ENCODE measurements at regions not wholly inside any gene's neighbourhood (a gene's known extent, or its start where the extent isn't known, plus 50 kb on each side); places are given as distances from the start of the nearest gene placed in this dataset.

DNA sequence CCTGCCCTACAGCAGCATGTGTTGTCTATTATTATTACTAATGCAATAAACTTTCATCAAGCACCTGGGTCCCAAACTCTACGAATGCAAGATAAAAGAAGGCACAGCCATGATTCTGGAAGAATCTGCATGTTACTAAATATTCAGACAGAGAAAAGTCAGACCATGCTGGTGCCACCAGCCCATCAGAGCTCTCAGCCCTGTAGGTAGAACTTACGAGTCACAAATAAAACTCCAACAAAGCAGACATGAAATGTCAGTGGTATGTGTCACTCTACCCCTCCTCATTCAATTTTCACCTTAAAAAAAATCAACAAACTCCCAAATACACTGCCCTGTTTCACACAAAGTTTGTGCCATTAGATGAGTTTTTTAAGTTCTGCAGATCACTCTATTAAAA lies 62.4 kb upstream of the TIAM1 start:
- no peak for DNase-seq

DNA sequence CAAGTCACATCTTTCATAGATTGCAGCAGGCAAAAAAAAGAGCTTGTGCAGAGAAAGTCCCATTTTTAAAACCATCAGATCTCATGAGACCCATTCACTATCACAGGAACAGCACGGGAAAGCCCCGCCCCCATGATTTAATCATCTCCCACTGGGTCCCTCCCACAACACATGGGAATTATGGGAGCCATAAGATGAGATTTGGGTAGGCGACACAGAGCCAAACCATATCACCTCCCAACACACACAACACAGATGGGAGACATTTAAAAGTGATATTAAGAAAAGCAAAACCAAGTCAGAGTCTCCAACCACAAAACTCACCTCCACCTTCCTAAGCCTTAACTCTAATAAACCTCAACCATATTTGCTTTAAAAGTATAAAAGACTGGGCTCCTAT lies 61.5 kb upstream of the TIAM1 start:
- peak; percentile 30 for DNase-seq

DNA sequence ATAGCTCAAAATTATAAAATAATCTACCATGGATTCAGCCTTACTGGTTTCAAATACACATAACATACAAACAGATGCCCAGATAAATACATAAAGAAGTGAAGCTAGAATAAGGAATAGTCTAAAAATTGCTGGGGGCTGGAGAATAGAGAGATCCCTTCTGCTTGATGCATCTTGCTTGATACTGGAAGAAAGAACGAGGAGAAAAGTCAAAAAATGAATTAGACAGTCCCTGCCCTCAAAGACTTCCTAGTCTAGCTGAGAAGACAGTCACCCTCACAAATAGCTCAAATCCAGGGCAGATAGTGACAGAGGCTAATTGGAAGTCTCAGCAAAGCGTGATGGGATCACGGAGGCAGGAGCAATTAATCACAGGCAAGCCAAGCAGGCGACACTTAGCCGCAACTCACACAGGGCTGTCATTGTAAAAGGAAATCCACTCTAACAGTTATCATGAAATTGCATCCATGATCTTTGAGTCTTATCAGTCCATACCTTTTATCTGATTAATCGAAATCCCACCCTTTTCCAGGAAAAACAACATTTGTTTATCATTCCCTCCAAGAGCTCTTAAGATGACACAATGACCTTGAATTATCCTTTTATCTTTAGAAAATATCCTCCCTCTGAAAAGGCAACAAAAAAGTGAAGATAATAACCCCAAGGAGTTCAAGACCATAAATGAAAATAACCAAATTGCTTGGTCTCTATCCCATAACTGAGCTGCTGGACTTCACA lies 59.7 kb upstream of the TIAM1 start:
- DNase-seq = no peak

DNA sequence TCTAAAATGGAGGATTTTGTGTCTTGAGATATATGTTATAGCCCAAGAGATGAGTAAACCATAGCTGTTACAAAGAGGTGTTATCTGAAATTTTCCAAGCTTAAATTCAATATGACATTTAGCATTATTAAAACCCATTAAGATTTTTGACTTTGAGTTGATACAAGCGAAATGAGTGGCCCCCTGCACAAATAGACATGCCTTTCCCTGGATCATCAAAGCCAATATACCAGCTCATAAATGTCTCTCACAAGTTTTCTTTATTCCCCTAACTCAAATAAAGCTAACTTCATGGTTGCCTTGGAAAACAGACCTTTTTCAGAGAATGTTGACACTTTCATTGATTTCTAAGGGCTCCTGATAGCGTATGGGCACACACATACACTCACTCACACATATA lies 55.5 kb upstream of the TIAM1 start:
- no peak for DNase-seq

DNA sequence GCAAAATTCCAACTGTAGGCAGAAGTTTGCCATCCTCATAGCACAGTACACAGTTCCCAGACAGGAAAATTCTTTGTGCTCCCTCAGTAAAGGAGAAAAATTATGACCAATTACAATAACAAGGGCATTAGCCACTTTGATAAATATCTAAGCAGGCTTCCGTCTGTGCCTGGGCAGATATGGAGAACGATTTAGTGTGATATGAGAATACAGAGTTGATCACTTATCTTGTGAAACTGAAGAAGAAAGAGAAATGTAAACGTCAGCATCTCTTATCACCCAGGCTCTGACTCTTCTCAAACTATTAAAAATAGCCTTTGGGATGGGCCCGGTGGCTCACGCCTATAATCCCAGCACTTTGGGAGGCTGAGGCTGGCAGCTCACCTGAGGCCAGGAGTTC lies 54.5 kb upstream of the TIAM1 start:
- DNase-seq = no peak

DNA sequence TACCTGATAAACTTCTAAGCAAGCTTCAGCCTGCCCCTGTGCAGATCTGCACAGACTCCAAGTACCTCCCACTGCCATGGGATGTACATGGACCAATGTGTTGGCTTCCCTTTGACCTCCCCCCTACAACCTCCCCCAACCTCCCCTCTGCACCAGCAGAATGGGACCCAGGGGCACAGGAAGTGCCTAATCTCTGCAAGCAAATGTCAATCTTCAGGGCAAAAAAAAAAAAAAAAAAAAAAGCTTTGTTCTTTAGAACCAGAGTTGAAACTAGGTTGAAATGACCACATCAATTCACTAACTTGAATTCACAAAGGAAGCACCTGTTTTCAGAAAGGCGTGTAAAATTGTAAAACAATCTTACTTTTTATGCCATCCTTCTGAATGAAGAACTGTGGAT lies 53.9 kb upstream of the TIAM1 start:
- no peak for DNase-seq

DNA sequence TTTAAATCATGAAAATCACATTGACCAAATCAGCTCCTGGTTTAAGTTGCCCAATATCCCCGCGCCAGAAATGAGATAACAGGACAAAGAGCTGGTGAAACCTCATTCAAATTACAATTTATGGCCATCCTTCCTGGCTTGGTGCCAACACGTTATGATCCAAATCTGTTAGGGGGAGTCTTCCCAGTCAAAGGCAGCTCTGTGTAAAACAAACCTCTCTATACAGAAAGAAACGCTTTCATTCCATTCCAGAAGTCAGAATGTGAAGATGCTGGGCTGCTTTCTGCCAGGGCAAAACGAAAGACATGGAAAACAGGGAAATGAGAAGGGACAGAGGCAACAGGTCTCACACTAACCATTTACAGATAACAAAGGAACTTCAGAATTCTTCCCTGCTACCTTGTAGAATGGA lies 53.5 kb upstream of the TIAM1 start:
- DNase-seq = peak; percentile 47

DNA sequence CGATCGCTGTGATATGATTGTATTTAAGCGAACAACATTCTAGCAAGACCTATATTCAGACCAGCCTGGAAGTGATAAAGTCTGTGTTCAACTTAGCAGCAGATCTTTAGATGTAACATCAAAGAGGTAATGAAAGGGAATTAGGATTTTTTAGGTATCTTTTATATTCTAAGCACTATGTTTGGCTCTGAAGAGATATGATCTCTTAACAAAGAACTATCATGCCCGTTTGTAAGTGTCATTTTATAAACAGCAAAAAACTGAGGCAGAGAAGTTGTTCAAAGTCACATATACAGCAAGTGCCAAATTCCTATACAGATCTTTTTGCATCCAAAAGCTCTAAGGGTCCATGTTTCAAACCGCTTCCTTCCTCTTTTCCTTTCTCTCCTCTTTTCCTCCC lies 53.0 kb upstream of the TIAM1 start:
- DNase-seq = no peak

DNA sequence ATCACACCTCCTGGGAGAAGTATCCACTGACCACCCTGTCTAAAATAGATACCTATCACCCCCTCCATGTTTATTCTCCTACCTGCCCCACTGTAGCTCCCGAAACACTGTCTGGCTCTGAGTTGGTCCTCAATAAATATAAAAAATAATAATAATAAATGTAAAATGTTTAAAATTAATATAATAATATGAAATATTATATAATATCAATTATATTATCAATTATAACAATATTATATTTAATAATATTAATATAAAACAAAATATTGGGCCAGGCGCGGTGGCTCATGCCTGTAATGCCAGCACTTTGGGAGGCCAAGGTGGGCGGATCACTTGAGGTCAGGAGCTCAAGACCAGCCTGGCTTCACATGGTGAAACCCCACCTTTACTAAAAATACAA lies 52.3 kb upstream of the TIAM1 start:
- no peak for DNase-seq

DNA sequence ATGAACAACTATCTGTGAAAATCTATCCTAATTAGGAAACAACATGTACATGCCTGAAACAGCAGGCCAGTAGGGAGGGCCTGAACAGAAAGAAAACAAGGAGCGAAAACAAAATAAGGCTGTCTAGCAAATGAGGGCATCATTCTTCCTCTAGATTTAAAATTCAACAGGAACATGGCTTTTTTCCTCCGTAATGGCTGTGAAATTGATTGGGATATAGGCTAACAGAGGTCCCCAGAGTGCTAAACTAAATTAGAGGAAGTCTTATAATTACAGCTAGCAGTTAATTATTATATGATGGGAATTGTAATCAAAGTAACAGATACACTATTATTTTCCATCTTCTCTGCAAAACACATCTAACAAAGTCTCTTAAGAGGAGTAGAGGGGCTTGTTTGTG lies 51.7 kb upstream of the TIAM1 start:
- DNase-seq = no peak

DNA sequence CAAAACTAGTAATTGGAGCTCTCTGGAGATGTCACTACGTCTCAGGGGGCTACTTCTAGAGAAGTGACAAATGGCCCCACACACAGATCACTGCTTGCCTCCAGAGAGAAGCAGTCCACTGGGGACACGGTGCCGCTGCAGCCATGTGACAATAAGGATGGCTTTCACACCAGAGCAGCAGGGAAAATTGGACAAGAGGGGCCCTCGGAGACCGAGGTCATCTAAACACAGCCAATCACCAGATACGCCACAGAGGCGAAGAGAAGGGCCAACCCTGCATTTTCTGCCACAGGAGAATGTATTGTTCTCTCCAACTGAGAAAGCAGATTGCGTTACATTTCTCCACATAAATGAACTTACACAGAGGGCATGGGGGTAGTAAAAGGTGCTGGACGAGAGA lies 51.2 kb upstream of the TIAM1 start:
- DNase-seq = peak; percentile 47

DNA sequence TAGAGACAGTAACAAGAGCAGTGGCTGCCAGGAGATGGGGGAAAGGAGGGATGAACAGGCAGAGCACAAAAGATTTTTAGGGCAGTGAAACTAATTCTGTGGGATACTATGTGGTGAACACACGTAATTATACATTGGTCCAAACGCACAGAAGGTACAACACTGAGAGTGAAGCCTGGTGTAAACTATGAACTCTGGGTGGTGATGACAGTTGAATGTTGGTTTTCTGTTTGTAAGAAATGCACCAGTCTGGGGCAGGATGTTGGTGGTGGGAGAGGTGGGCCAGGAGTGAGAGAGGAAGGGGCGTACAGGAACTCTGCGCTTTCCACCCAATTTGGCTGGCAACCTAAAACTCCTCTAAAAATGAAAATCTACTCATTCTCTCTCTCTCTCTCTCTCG lies 50.2 kb upstream of the TIAM1 start:
- peak; percentile 42 for DNase-seq

Data from activated CD8-positive, alpha-beta memory T cell treated with anti-CD3 and anti-CD28 coated beads for 24 hours (primary cell).